H1 (cell line): ENCODE measurements at regions not wholly inside any gene's neighbourhood (a gene's known extent, or its start where the extent isn't known, plus 50 kb on each side); places are given as distances from the start of the nearest gene placed in this dataset.

Experiments used
- ATF3 ChIP-seq: IDR thresholded peaks from 2 replicates; pipeline ENCODE4 v1.6.1; 2011; ENCODE audit warnings: low read depth, mild to moderate bottlenecking, low read length; ENCODE audit not compliant: insufficient read depth
- CHD2 ChIP-seq: IDR thresholded peaks from 2 replicates; pipeline ENCODE4 v1.6.1; 2012; ENCODE audit warnings: low read length, improper control_type of control experiment
- CHD7 ChIP-seq: fragments of 300-600 bp; sonication (generic); IDR thresholded peaks from 2 replicates; pipeline ENCODE4 v1.7.1; 2012; ENCODE audit warnings: low read length, moderate library complexity, mild to moderate bottlenecking, inconsistent platforms; ENCODE audit not compliant: insufficient replicate concordance
- CTCF ChIP-seq, 3 experiments: IDR thresholded peaks; 1 replicate in 2 of 3; 2 replicates in 1 of 3; pipeline versions ENCODE4 v1.5.1 to v1.6.1; 2011; ENCODE audit warnings: low read length in 3 of 3, mild to moderate bottlenecking in 3 of 3, inconsistent platforms in 2 of 3, low read depth in 1 of 3, moderate library complexity in 1 of 3; ENCODE audit not compliant: insufficient read depth in 1 of 3; ENCODE audit errors: control extremely low read depth in 1 of 3
- KDM1A ChIP-seq: fragments of 200-600, 300-600 bp; sonication (generic); IDR thresholded peaks from 2 replicates; pipeline ENCODE4 v1.7.1; 2016; ENCODE audit warnings: mild to moderate bottlenecking, low read length, borderline replicate concordance
- NANOG ChIP-seq: IDR thresholded peaks from 2 replicates; pipeline ENCODE4 v1.6.1; 2011; ENCODE audit warnings: low read length, low read depth, mild to moderate bottlenecking, inconsistent platforms; ENCODE audit not compliant: insufficient read depth, poor library complexity, severe bottlenecking
- POLR2A ChIP-seq, 2 experiments: IDR thresholded peaks; 1 replicate in 1 of 2; 2 replicates in 1 of 2; pipeline ENCODE4 v1.6.1; 2011; ENCODE audit warnings: low read depth in 2 of 2, low read length in 2 of 2, mild to moderate bottlenecking in 2 of 2; ENCODE audit errors: control extremely low read depth in 1 of 2
- RFX5 ChIP-seq: IDR thresholded peaks from 2 replicates; pipeline ENCODE4 v1.6.1; 2011; ENCODE audit warnings: low read depth, low read length, improper control_type of control experiment, borderline replicate concordance
- RXRA ChIP-seq: IDR thresholded peaks from 2 replicates; pipeline ENCODE4 v1.6.1; 2011; ENCODE audit warnings: low read depth, mild to moderate bottlenecking, low read length, moderate library complexity; ENCODE audit not compliant: insufficient read depth
- ZNF274 ChIP-seq: IDR thresholded peaks from 2 replicates; pipeline ENCODE4 v1.7.0; 2012; ENCODE audit warnings: low read length, borderline replicate concordance; ENCODE audit errors: extremely low read depth

- no peak for TF ChIP-seq RFX5
- no peak for TF ChIP-seq CTCF (IDR thresholded peaks at IDR 0.05; ENCODE audit: control extremely low read depth in 1 of 3, insufficient read depth in 1 of 3, low read depth in 1 of 3, low read length in 3 of 3)
- TF ChIP-seq ATF3: no peak
- TF ChIP-seq ZNF274: no peak
- no peak for TF ChIP-seq CHD7
- no peak for TF ChIP-seq RXRA
- TF ChIP-seq NANOG: no peak
- no peak for TF ChIP-seq CHD2
- TF ChIP-seq POLR2A (IDR thresholded peaks at IDR 0.05; ENCODE audit: control extremely low read depth in 1 of 2, low read depth in 2 of 2, low read length in 2 of 2): no peak
- no peak for TF ChIP-seq KDM1A
Measured at GRCh38 chr18:75157381-75157780, 51.6 kb downstream of the PTGR3 start.
